ENCODE measurements at regions not wholly inside any gene's neighbourhood (a gene's known extent, or its start where the extent isn't known, plus 50 kb on each side); places are given as distances from the start of the nearest gene placed in this dataset.

DNA sequence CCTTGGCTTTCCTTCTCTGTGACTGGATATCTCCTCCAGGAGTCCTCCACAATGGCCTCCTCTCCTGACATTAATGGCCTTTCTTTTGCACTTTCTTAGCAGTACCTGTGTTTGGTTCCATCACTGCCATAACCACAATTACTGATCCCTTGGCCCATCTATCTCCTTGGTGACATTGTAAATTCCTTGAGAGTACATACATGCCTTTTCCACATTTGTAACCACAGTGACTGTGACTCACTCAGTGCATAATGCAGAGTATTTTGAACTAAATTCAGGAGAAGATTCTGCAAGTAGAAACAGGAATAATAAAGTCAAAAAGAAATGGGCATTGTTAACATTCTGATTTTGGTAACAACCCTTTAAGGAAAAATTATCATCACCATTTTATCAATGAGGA lies 197.2 kb upstream of the SOX4 start:
- H3K9me3 ChIP-seq (ENCODE audit: control insufficient read depth, insufficient read depth, low read length): no peaks in the 10 kb centered on the region
- no peak overlapping the region for H3K9ac ChIP-seq (ENCODE audit: low read depth, low read length)
- H3K4me3 ChIP-seq (ENCODE audit: low read depth, low read length): no peak overlapping the region
- no peaks in the 10 kb centered on the region for H3K4me1 ChIP-seq (ENCODE audit: control insufficient read depth, insufficient read depth, low read length)
- H3K36me3 ChIP-seq (ENCODE audit: control insufficient read depth, insufficient read depth, low read length): no peaks in the 10 kb centered on the region
- H3K27ac ChIP-seq (ENCODE audit: low read depth, low read length): no peak overlapping the region
- H3K27me3 ChIP-seq (ENCODE audit: control insufficient read depth, insufficient read depth, low read length): no peaks in the 10 kb centered on the region

DNA sequence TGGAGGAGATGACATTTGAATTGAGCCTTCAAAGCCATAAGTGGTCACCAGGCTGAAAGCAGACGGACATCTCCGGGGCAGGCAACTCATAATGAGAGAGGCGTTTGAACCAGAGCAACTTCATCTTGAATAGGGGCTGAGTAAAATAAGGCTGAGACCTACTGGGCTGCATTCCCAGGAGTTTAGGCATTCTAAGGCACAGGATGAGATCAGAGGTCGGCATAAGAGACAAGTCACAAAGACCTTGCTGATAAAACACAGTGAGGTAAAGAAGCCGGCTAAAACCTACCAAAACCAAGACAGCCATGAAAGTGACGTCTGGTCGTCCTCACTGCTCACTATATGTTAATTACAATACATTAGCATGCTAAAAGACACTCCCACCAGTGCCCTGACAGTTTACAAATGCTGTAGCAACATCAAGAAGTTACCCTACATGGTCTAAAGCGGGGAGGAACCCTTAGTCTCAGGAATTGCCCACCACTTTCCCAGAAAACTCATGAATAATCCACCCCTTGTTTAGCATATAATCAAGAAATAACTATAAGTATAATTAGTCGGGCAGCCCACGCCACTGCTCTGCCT lies 194.7 kb upstream of the SOX4 start:
- Histone ChIP-seq H3K4me3 (ENCODE audit: low read depth, low read length) (no peak overlapping the region), H3K4me1 (ENCODE audit: control insufficient read depth, insufficient read depth, low read length) (no peaks in the 10 kb centered on the region), H3K27me3 (ENCODE audit: control insufficient read depth, insufficient read depth, low read length) (no peaks in the 10 kb centered on the region), H3K27ac (ENCODE audit: low read depth, low read length) (no peak overlapping the region), H3K9me3 (ENCODE audit: control insufficient read depth, insufficient read depth, low read length) (no peaks in the 10 kb centered on the region), H3K9ac (ENCODE audit: low read depth, low read length) (no peak overlapping the region), H3K36me3 (ENCODE audit: control insufficient read depth, insufficient read depth, low read length) (no peaks in the 10 kb centered on the region)

DNA sequence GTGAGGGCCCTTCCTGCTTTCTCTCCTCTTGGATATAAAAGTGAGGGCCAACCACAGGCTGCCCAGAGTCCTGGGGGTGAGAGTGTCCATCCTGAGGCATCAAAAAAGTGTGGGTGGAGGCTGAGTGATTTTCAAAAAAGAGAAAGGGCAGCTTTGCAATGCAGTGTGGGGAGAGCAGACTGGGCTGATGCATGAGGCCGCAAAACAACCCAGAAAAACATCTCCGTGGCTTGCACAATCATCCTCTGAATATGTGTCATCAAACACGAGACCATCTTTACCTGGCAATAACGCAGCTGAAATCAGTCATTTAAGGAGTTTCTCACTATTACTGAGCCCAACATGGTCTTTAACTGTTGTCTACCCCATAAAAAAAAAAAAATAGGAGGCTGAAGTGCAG lies 191.2 kb upstream of the SOX4 start:
- H3K9ac ChIP-seq (ENCODE audit: low read depth, low read length): no peak overlapping the region
- no peak overlapping the region for H3K4me3 ChIP-seq (ENCODE audit: low read depth, low read length)
- no peaks in the 10 kb centered on the region for H3K27me3 ChIP-seq (ENCODE audit: control insufficient read depth, insufficient read depth, low read length)
- H3K9me3 ChIP-seq (ENCODE audit: control insufficient read depth, insufficient read depth, low read length): no peaks in the 10 kb centered on the region
- no peaks in the 10 kb centered on the region for H3K36me3 ChIP-seq (ENCODE audit: control insufficient read depth, insufficient read depth, low read length)
- H3K27ac ChIP-seq (ENCODE audit: low read depth, low read length): no peak overlapping the region
- no peaks in the 10 kb centered on the region for H3K4me1 ChIP-seq (ENCODE audit: control insufficient read depth, insufficient read depth, low read length)

- H3K4me3 ChIP-seq (ENCODE audit: low read depth, low read length): no peak overlapping the region
- no peaks in the 10 kb centered on the region for H3K27me3 ChIP-seq (ENCODE audit: control insufficient read depth, insufficient read depth, low read length)
- H3K9me3 ChIP-seq (ENCODE audit: control insufficient read depth, insufficient read depth, low read length): no peaks in the 10 kb centered on the region
- H3K4me1 ChIP-seq (ENCODE audit: control insufficient read depth, insufficient read depth, low read length): no peaks in the 10 kb centered on the region
- H3K27ac ChIP-seq (ENCODE audit: low read depth, low read length): no peak overlapping the region
- H3K36me3 ChIP-seq (ENCODE audit: control insufficient read depth, insufficient read depth, low read length): no peaks in the 10 kb centered on the region
- H3K9ac ChIP-seq (ENCODE audit: low read depth, low read length): no peak overlapping the region
These were observed 189.0 kb upstream of the SOX4 start for GRCh38 chr6:21404577-21404976.

- no peak overlapping the region for H3K27ac ChIP-seq (ENCODE audit: low read depth, low read length)
- no peak overlapping the region for H3K9ac ChIP-seq (ENCODE audit: low read depth, low read length)
- no peaks in the 10 kb centered on the region for H3K9me3 ChIP-seq (ENCODE audit: control insufficient read depth, insufficient read depth, low read length)
- H3K36me3 ChIP-seq (ENCODE audit: control insufficient read depth, insufficient read depth, low read length): no peaks in the 10 kb centered on the region
- no peaks in the 10 kb centered on the region for H3K4me1 ChIP-seq (ENCODE audit: control insufficient read depth, insufficient read depth, low read length)
- no peaks in the 10 kb centered on the region for H3K27me3 ChIP-seq (ENCODE audit: control insufficient read depth, insufficient read depth, low read length)
- no peak overlapping the region for H3K4me3 ChIP-seq (ENCODE audit: low read depth, low read length)
These were observed 187.2 kb upstream of the SOX4 start for GRCh38 chr6:21406316-21406715.

- no peaks in the 10 kb centered on the region for H3K9me3 ChIP-seq (ENCODE audit: control insufficient read depth, insufficient read depth, low read length)
- no peaks in the 10 kb centered on the region for H3K36me3 ChIP-seq (ENCODE audit: control insufficient read depth, insufficient read depth, low read length)
- no peaks in the 10 kb centered on the region for H3K4me1 ChIP-seq (ENCODE audit: control insufficient read depth, insufficient read depth, low read length)
- no peak overlapping the region for H3K9ac ChIP-seq (ENCODE audit: low read depth, low read length)
- no peak overlapping the region for H3K4me3 ChIP-seq (ENCODE audit: low read depth, low read length)
- no peak overlapping the region for H3K27ac ChIP-seq (ENCODE audit: low read depth, low read length)
- H3K27me3 ChIP-seq (ENCODE audit: control insufficient read depth, insufficient read depth, low read length): no peaks in the 10 kb centered on the region
These were observed 184.3 kb upstream of the SOX4 start for GRCh38 chr6:21409231-21409630.

DNA sequence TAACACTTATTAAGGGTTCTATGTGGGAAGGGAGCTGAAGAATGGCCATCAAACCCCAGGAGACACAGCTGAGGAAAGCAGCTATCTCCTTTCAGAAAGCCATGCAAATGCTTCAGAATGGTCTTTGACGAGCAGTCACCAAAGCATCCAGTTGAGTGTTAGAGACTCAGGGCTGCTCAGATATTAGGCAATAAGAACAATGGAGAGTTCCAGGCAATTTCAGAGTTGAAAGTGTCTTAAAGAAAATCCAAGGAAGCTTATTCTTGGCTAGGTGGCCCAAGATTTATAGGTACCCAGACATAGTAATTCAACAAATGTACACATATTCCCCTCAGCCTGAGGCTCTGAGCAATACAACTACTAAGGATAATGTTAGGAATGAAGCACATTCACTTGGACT lies 180.1 kb upstream of the SOX4 start:
- Histone ChIP-seq H3K9me3 (ENCODE audit: control insufficient read depth, insufficient read depth, low read length) (no peaks in the 10 kb centered on the region), H3K27ac (ENCODE audit: low read depth, low read length) (no peak overlapping the region), H3K4me1 (ENCODE audit: control insufficient read depth, insufficient read depth, low read length) (no peaks in the 10 kb centered on the region), H3K9ac (ENCODE audit: low read depth, low read length) (no peak overlapping the region), H3K27me3 (ENCODE audit: control insufficient read depth, insufficient read depth, low read length) (no peaks in the 10 kb centered on the region), H3K36me3 (ENCODE audit: control insufficient read depth, insufficient read depth, low read length) (no peaks in the 10 kb centered on the region), H3K4me3 (ENCODE audit: low read depth, low read length) (no peak overlapping the region)

DNA sequence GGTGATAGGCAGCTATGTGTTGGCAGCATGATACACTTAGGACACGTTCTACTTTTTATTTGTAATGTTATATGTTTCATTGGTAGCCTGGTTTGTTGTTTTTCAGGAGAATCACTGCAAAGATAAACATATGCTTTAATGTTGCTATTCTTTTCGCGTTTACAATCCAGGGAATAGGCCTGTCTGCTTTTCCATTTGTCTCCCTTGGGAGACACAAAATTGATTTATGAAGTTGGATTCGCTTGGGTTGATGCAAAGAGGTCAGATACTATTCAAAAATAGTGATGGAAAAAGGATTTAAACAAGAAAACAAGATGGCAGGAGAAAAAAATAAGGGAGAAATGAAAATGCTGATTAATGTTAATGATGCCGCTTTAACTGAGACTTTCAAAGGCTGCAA lies 179.5 kb upstream of the SOX4 start:
- Histone ChIP-seq H3K27ac (ENCODE audit: low read depth, low read length) (no peak overlapping the region), H3K9me3 (ENCODE audit: control insufficient read depth, insufficient read depth, low read length) (no peaks in the 10 kb centered on the region), H3K27me3 (ENCODE audit: control insufficient read depth, insufficient read depth, low read length) (no peaks in the 10 kb centered on the region), H3K4me3 (ENCODE audit: low read depth, low read length) (no peak overlapping the region), H3K4me1 (ENCODE audit: control insufficient read depth, insufficient read depth, low read length) (no peaks in the 10 kb centered on the region), H3K36me3 (ENCODE audit: control insufficient read depth, insufficient read depth, low read length) (no peaks in the 10 kb centered on the region), H3K9ac (ENCODE audit: low read depth, low read length) (no peak overlapping the region)

DNA sequence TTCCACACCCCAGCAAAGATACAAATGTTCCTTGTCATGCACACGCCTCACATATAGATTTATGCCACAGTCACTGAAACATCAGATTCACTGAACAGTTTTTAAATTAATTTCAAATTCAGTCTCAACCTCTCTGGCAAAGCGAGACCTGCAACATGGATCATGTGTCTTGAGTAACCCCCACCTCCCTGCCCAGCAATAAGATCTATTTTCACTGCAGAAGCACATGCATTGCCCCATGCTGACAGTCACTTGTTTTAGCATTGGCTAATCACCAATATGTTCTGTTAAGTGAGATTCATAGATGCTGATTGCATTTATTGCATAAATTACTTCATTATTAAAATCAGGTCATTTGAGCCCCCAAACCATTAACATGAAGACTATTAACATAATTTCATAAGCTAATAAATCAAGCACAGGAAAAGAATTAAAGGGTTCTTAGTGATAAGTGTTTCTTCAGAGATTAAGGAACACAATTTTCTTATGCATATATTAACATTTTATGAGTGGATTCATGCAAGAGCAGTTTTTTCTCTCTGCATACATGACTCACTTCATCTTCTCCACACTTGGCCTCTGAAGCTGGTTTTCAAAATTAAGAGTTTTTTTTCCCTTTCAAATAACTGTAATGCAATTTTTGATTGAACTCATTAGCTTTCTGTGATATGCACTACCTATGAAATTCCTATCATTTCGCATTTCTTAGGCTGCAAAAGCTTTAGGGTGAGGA lies 173.2 kb upstream of the SOX4 start:
- Histone ChIP-seq H3K9me3 (ENCODE audit: control insufficient read depth, insufficient read depth, low read length) (no peaks in the 10 kb centered on the region), H3K27ac (ENCODE audit: low read depth, low read length) (no peak overlapping the region), H3K4me3 (ENCODE audit: low read depth, low read length) (no peak overlapping the region), H3K27me3 (ENCODE audit: control insufficient read depth, insufficient read depth, low read length) (no peaks in the 10 kb centered on the region), H3K4me1 (ENCODE audit: control insufficient read depth, insufficient read depth, low read length) (peaks cover 6% of the 10 kb centered on the region; the same call in 1 of the 2 replicates), H3K9ac (ENCODE audit: low read depth, low read length) (no peak overlapping the region), H3K36me3 (ENCODE audit: control insufficient read depth, insufficient read depth, low read length) (no peaks in the 10 kb centered on the region)

- Histone ChIP-seq H3K36me3 (ENCODE audit: control insufficient read depth, insufficient read depth, low read length) (no peaks in the 10 kb centered on the region), H3K9ac (ENCODE audit: low read depth, low read length) (no peak overlapping the region), H3K9me3 (ENCODE audit: control insufficient read depth, insufficient read depth, low read length) (0 out of 2 replicates have a peak, but pooled peaks cover 2% of the 10 kb centered on the region), H3K4me1 (ENCODE audit: control insufficient read depth, insufficient read depth, low read length) (peaks cover 6% of the 10 kb centered on the region; the same call in 1 of the 2 replicates), H3K4me3 (ENCODE audit: low read depth, low read length) (no peak overlapping the region), H3K27ac (ENCODE audit: low read depth, low read length) (no peak overlapping the region), H3K27me3 (ENCODE audit: control insufficient read depth, insufficient read depth, low read length) (no peaks in the 10 kb centered on the region)
These were observed 172.6 kb upstream of the SOX4 start for GRCh38 chr6:21420926-21421325.

DNA sequence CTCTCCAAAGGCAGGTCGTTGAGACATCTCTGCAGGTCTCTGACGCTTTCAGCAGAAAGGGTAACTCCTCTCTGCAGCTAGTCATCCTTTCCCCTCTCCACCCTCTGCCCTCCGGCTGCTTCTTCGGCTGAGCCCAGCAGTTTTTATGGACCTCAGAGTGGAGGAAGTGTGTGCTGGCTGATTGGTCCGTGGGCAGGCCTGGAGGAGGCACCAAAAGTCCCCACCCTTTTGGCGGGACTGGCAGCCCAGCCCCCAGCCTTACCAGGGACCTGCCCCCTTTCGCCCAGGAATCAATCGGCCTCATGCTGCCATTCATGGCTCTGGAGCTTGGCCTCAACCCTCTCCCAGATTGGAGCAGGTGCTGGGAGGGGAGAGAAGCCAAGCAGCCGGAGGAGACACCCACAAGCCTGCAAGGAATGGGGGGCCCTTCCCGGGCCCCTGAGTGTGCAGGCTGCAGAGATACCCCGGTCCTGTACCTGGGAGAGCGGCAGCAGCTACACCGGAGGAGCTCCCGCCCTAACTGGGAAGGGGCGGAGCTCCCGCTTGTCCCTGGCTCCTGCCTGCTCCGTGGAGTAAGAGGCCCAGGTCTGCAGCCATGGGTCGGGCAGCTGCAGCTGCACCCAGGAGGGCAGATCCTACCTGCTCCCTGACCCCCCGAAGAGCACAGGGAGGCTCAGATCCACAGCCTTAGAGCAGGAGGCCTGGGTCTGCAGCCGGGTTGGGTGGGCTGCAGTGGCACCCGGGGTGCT lies 170.3 kb upstream of the SOX4 start:
- Histone ChIP-seq H3K36me3 (ENCODE audit: control insufficient read depth, insufficient read depth, low read length) (no peaks in the 10 kb centered on the region), H3K4me3 (ENCODE audit: low read depth, low read length) (no peak overlapping the region), H3K9me3 (ENCODE audit: control insufficient read depth, insufficient read depth, low read length) (peaks cover 6% of the 10 kb centered on the region; the same call in 1 of the 2 replicates), H3K9ac (ENCODE audit: low read depth, low read length) (no peak overlapping the region), H3K4me1 (ENCODE audit: control insufficient read depth, insufficient read depth, low read length) (peaks cover 6% of the 10 kb centered on the region; the same call in 1 of the 2 replicates), H3K27me3 (ENCODE audit: control insufficient read depth, insufficient read depth, low read length) (no peaks in the 10 kb centered on the region), H3K27ac (ENCODE audit: low read depth, low read length) (no peak overlapping the region)

All from HUES48 (cell line).